T-helper 17 cell (primary cell): ENCODE measurements at regions not wholly inside any gene's neighbourhood (a gene's known extent, or its start where the extent isn't known, plus 50 kb on each side); places are given as distances from the start of the nearest gene placed in this dataset.

ENCODE experiments used
- ATAC-seq: fragments of 150-1000 bp; cut with Tn5 transposase; 2 replicates; pipeline ENCODE4 v1.10.0; 2021; ENCODE audit warnings: mild to moderate bottlenecking, moderate library complexity
- DNase-seq, 3 donors: peaks; one replicate each; pipeline versions ENCODE4 v3.0.0 to v3.0.0-alpha.2; 2020 to 2021
- H3K9me3 ChIP-seq: one replicate; pipeline ENCODE4 v1.7.0; 2013; ENCODE audit warnings: low read length, mild to moderate bottlenecking; ENCODE audit not compliant: control insufficient read depth, poor library complexity, severe bottlenecking
- H3K27ac Mint-ChIP-seq: one replicate; pipeline ENCODE4 v1.8.0; 2022; ENCODE audit warnings: mild to moderate bottlenecking, moderate library complexity, mixed read lengths
- H3K27me3 Mint-ChIP-seq: one replicate; pipeline ENCODE4 v1.8.0; 2022; ENCODE audit warnings: mixed read lengths
- H3K36me3 Mint-ChIP-seq: one replicate; pipeline ENCODE4 v1.8.0; 2022; ENCODE audit warnings: low read depth, mixed read lengths
- H3K4me1 Mint-ChIP-seq: one replicate; pipeline ENCODE4 v1.8.0; 2022; ENCODE audit warnings: mild to moderate bottlenecking, mixed read lengths
- H3K4me3 Mint-ChIP-seq: one replicate; pipeline ENCODE4 v1.8.0; 2022; ENCODE audit warnings: mild to moderate bottlenecking, moderate library complexity, mixed read lengths

GRCh38 chr20:39799366-39799965, 837.3 kb downstream of the DHX35 start:
- no peak for ATAC-seq
- H3K36me3 Mint-ChIP-seq, result no peaks in the 10 kb centered on the region
- H3K4me3 Mint-ChIP-seq, result no peak overlapping the region
- H3K9me3 ChIP-seq, result no peaks in the 10 kb centered on the region
- no peaks in the 10 kb centered on the region for H3K27me3 Mint-ChIP-seq
- DNase-seq, result no peak
- no peaks in the 10 kb centered on the region for H3K4me1 Mint-ChIP-seq
- H3K27ac Mint-ChIP-seq, result no peak overlapping the region

- Mint-ChIP-seq H3K4me1 (no peaks in the 10 kb centered on the region), H3K27ac (no peak overlapping the region), H3K36me3 (no peaks in the 10 kb centered on the region), H3K27me3 (no peaks in the 10 kb centered on the region), H3K4me3 (no peak overlapping the region)
- DNase-seq (no peak), ATAC-seq (no peak)
- H3K9me3 ChIP-seq, result no peaks in the 10 kb centered on the region
These were observed 833.5 kb downstream of the DHX35 start for GRCh38 chr20:39795401-39796272.

GRCh38 chr20:39792334-39792733, 830.2 kb downstream of the DHX35 start:
- Mint-ChIP-seq H3K27me3 (no peaks in the 10 kb centered on the region), H3K27ac (no peak overlapping the region), H3K4me1 (no peaks in the 10 kb centered on the region), H3K4me3 (no peak overlapping the region), H3K36me3 (no peaks in the 10 kb centered on the region)
- H3K9me3 ChIP-seq, result no peaks in the 10 kb centered on the region
- DNase-seq (no peak), ATAC-seq (no peak)

- no peak overlapping the region for H3K4me3 Mint-ChIP-seq
- H3K27me3 Mint-ChIP-seq, result no peaks in the 10 kb centered on the region
- ATAC-seq (no peak), DNase-seq (no peak)
- H3K36me3 Mint-ChIP-seq, result no peaks in the 10 kb centered on the region
- H3K9me3 ChIP-seq, result no peaks in the 10 kb centered on the region
- H3K27ac Mint-ChIP-seq, result no peak overlapping the region
- H3K4me1 Mint-ChIP-seq, result no peaks in the 10 kb centered on the region
These were observed 827.3 kb downstream of the DHX35 start for GRCh38 chr20:39789411-39789810.

GRCh38 chr20:39785252-39785917, 823.2 kb downstream of the DHX35 start:
- Mint-ChIP-seq H3K4me1 (no peaks in the 10 kb centered on the region), H3K36me3 (no peaks in the 10 kb centered on the region), H3K4me3 (no peak overlapping the region), H3K27me3 (no peaks in the 10 kb centered on the region), H3K27ac (no peak overlapping the region)
- no peaks in the 10 kb centered on the region for H3K9me3 ChIP-seq
- no peak for ATAC-seq
- DNase-seq, result no peak

GRCh38 chr20:39784693-39785092, 822.5 kb downstream of the DHX35 start:
- no peaks in the 10 kb centered on the region for H3K27me3 Mint-ChIP-seq
- H3K27ac Mint-ChIP-seq, result no peak overlapping the region
- no peak overlapping the region for H3K4me3 Mint-ChIP-seq
- H3K9me3 ChIP-seq, result no peaks in the 10 kb centered on the region
- ATAC-seq, result no peak
- no peaks in the 10 kb centered on the region for H3K4me1 Mint-ChIP-seq
- no peaks in the 10 kb centered on the region for H3K36me3 Mint-ChIP-seq
- no peak for DNase-seq

GRCh38 chr20:39778847-39779604, 816.9 kb downstream of the DHX35 start:
- ATAC-seq, result no peak
- H3K9me3 ChIP-seq, result no peaks in the 10 kb centered on the region
- no peak for DNase-seq
- Mint-ChIP-seq H3K4me3 (no peak overlapping the region), H3K4me1 (no peaks in the 10 kb centered on the region), H3K36me3 (no peaks in the 10 kb centered on the region), H3K27me3 (no peaks in the 10 kb centered on the region), H3K27ac (no peak overlapping the region)

GRCh38 chr20:39778431-39778830, 816.3 kb downstream of the DHX35 start:
- H3K4me1 Mint-ChIP-seq, result no peaks in the 10 kb centered on the region
- no peak overlapping the region for H3K4me3 Mint-ChIP-seq
- DNase-seq, result no peak
- ATAC-seq, result no peak
- H3K27ac Mint-ChIP-seq, result no peak overlapping the region
- H3K27me3 Mint-ChIP-seq, result no peaks in the 10 kb centered on the region
- no peaks in the 10 kb centered on the region for H3K9me3 ChIP-seq
- no peaks in the 10 kb centered on the region for H3K36me3 Mint-ChIP-seq

GRCh38 chr20:39777610-39778009, 815.5 kb downstream of the DHX35 start:
- no peaks in the 10 kb centered on the region for H3K36me3 Mint-ChIP-seq
- no peaks in the 10 kb centered on the region for H3K9me3 ChIP-seq
- no peak overlapping the region for H3K4me3 Mint-ChIP-seq
- H3K27ac Mint-ChIP-seq, result no peak overlapping the region
- H3K4me1 Mint-ChIP-seq, result no peaks in the 10 kb centered on the region
- ATAC-seq (no peak), DNase-seq (no peak)
- H3K27me3 Mint-ChIP-seq, result no peaks in the 10 kb centered on the region

- H3K9me3 ChIP-seq, result no peaks in the 10 kb centered on the region
- ATAC-seq, result no peak
- Mint-ChIP-seq H3K4me1 (no peaks in the 10 kb centered on the region), H3K36me3 (no peaks in the 10 kb centered on the region), H3K27ac (no peak overlapping the region), H3K27me3 (no peaks in the 10 kb centered on the region), H3K4me3 (no peak overlapping the region)
- no peak for DNase-seq
These were observed 813.0 kb downstream of the DHX35 start for GRCh38 chr20:39775110-39775509.

- no peak for ATAC-seq
- no peaks in the 10 kb centered on the region for H3K27me3 Mint-ChIP-seq
- H3K4me1 Mint-ChIP-seq, result no peaks in the 10 kb centered on the region
- no peak for DNase-seq
- no peak overlapping the region for H3K4me3 Mint-ChIP-seq
- no peaks in the 10 kb centered on the region for H3K36me3 Mint-ChIP-seq
- H3K9me3 ChIP-seq, result no peaks in the 10 kb centered on the region
- no peak overlapping the region for H3K27ac Mint-ChIP-seq
These were observed 811.3 kb downstream of the DHX35 start for GRCh38 chr20:39773380-39774000.

GRCh38 chr20:39767352-39767751, 805.2 kb downstream of the DHX35 start:
- ATAC-seq, result no peak
- Mint-ChIP-seq H3K4me1 (no peaks in the 10 kb centered on the region), H3K4me3 (no peak overlapping the region), H3K27ac (no peak overlapping the region), H3K36me3 (no peaks in the 10 kb centered on the region), H3K27me3 (no peaks in the 10 kb centered on the region)
- H3K9me3 ChIP-seq, result no peaks in the 10 kb centered on the region
- no peak for DNase-seq

GRCh38 chr20:39766333-39766732, 804.2 kb downstream of the DHX35 start:
- Mint-ChIP-seq H3K27ac (no peak overlapping the region), H3K27me3 (no peaks in the 10 kb centered on the region), H3K36me3 (no peaks in the 10 kb centered on the region), H3K4me1 (no peaks in the 10 kb centered on the region), H3K4me3 (no peak overlapping the region)
- ATAC-seq, result no peak
- no peak for DNase-seq
- H3K9me3 ChIP-seq, result no peaks in the 10 kb centered on the region
